ENCODE measurements at regions not wholly inside any gene's neighbourhood (a gene's known extent, or its start where the extent isn't known, plus 50 kb on each side); places are given as distances from the start of the nearest gene placed in this dataset.

GRCh38 chr14:82419933-82420332 is 886.3 kb upstream of the SEL1L start:
- TF ChIP-seq CTCF (IDR thresholded peaks at IDR 0.05) = no peak
- TF ChIP-seq POLR2A (IDR thresholded peaks at IDR 0.05) = no peak
- TF ChIP-seq POLR2AphosphoS5 (IDR thresholded peaks at IDR 0.05) = no peak
- Histone ChIP-seq H3K4me3 (no peak overlapping the region), H3K27me3 (replicated peaks; ENCODE audit: insufficient read depth) (no peaks in the 10 kb centered on the region), H3K4me1 (replicated peaks) (no peaks in the 10 kb centered on the region), H3K27ac (no peak overlapping the region), H3K9me3 (no peaks in the 10 kb centered on the region), H3K36me3 (no peaks in the 10 kb centered on the region)
- no peak for DNase-seq (ENCODE audit: low spot score)
- 88% methylated on average over 2 of the region's 2 CpGs for WGBS
- intact Hi-C loops (cut with DNase I) = no loop called here

- H3K27ac ChIP-seq = no peak overlapping the region
- H3K4me3 ChIP-seq = no peak overlapping the region
- peak; percentile 21 for TF ChIP-seq POLR2AphosphoS5 (IDR thresholded peaks at IDR 0.05)
- TF ChIP-seq CTCF (IDR thresholded peaks at IDR 0.05) = no peak
- WGBS = 68% methylated on average over 5 of the region's 5 CpGs
- H3K36me3 ChIP-seq = no peaks in the 10 kb centered on the region
- H3K9me3 ChIP-seq = no peaks in the 10 kb centered on the region
- H3K4me1 ChIP-seq (replicated peaks) = no peaks in the 10 kb centered on the region
- H3K27me3 ChIP-seq (replicated peaks; ENCODE audit: insufficient read depth) = no peaks in the 10 kb centered on the region
- no peak for DNase-seq (ENCODE audit: low spot score)
- intact Hi-C loops (cut with DNase I) = no loop called here
These were observed 887.2 kb upstream of the SEL1L start for GRCh38 chr14:82420871-82421270.

GRCh38 chr14:82421286-82421685 is 887.6 kb upstream of the SEL1L start:
- no peak for DNase-seq (ENCODE audit: low spot score)
- H3K4me1 ChIP-seq (replicated peaks) = no peaks in the 10 kb centered on the region
- H3K4me3 ChIP-seq = no peak overlapping the region
- no peaks in the 10 kb centered on the region for H3K9me3 ChIP-seq
- WGBS = 66% methylated on average over 4 of the region's 4 CpGs
- intact Hi-C loops (cut with DNase I) = no loop called here
- H3K36me3 ChIP-seq = no peaks in the 10 kb centered on the region
- H3K27ac ChIP-seq = no peak overlapping the region
- TF ChIP-seq POLR2A (IDR thresholded peaks at IDR 0.05) (no peak), POLR2AphosphoS5 (IDR thresholded peaks at IDR 0.05) (no peak), CTCF (IDR thresholded peaks at IDR 0.05) (no peak)
- H3K27me3 ChIP-seq (replicated peaks; ENCODE audit: insufficient read depth) = no peaks in the 10 kb centered on the region

- intact Hi-C loops (cut with DNase I) = no loop called here
- TF ChIP-seq CTCF (IDR thresholded peaks at IDR 0.05) = no peak
- TF ChIP-seq POLR2A (IDR thresholded peaks at IDR 0.05) = no peak
- TF ChIP-seq POLR2AphosphoS5 (IDR thresholded peaks at IDR 0.05) = no peak
- WGBS = 31% methylated on average over 1 of the region's 1 CpG
- no peaks in the 10 kb centered on the region for H3K9me3 ChIP-seq
- no peaks in the 10 kb centered on the region for H3K36me3 ChIP-seq
- H3K27ac ChIP-seq = no peak overlapping the region
- no peak for DNase-seq (ENCODE audit: low spot score)
- H3K4me3 ChIP-seq = no peak overlapping the region
- H3K4me1 ChIP-seq (replicated peaks) = no peaks in the 10 kb centered on the region
- no peaks in the 10 kb centered on the region for H3K27me3 ChIP-seq (replicated peaks; ENCODE audit: insufficient read depth)
These were observed 888.6 kb upstream of the SEL1L start for GRCh38 chr14:82422230-82422629.

GRCh38 chr14:82425261-82425660 is 891.6 kb upstream of the SEL1L start:
- Histone ChIP-seq H3K27ac (no peak overlapping the region), H3K4me1 (replicated peaks) (no peaks in the 10 kb centered on the region), H3K4me3 (no peak overlapping the region), H3K36me3 (no peaks in the 10 kb centered on the region), H3K27me3 (replicated peaks; ENCODE audit: insufficient read depth) (no peaks in the 10 kb centered on the region), H3K9me3 (no peaks in the 10 kb centered on the region)
- intact Hi-C loops (cut with DNase I) = no loop called here
- TF ChIP-seq POLR2A (IDR thresholded peaks at IDR 0.05) = no peak
- TF ChIP-seq CTCF (IDR thresholded peaks at IDR 0.05) = no peak
- TF ChIP-seq POLR2AphosphoS5 (IDR thresholded peaks at IDR 0.05) = no peak
- WGBS = 80% methylated on average over 1 of the region's 1 CpG
- no peak for DNase-seq (ENCODE audit: low spot score)

All from prostate gland (tissue), 2 donors.